ENCODE measurements at regions not wholly inside any gene's neighbourhood (a gene's known extent, or its start where the extent isn't known, plus 50 kb on each side); places are given as distances from the start of the nearest gene placed in this dataset.

GRCh38 chr15:56524915-56525314 is 60.0 kb upstream of the MNS1 start (continued):
- no peak for TF ChIP-seq NFYB (IDR thresholded peaks at IDR 0.05; ENCODE audit: insufficient read depth, low read depth, low read length)

GRCh38 chr15:56523521-56523920 is 58.6 kb upstream of the MNS1 start:
- Histone ChIP-seq H4K20me1 (ENCODE audit: control insufficient read depth, insufficient read depth) (no peaks in the 10 kb centered on the region), H3K27ac (ENCODE audit: control insufficient read depth, insufficient read depth) (no peak overlapping the region), H3K4me1 (ENCODE audit: control insufficient read depth, insufficient read depth, low read length) (no peaks in the 10 kb centered on the region), H3K79me2 (ENCODE audit: control insufficient read depth, insufficient read depth, low read length) (no peaks in the 10 kb centered on the region), H3K4me3 (no peak overlapping the region), H3K9ac (ENCODE audit: control insufficient read depth, insufficient read depth, low read length) (no peak overlapping the region), H3K9me3 (replicated peaks; ENCODE audit: control insufficient read depth, insufficient read depth, low read length) (no peaks in the 10 kb centered on the region), H2AFZ (ENCODE audit: control insufficient read depth, low read depth, low read length) (no peak overlapping the region), H3K36me3 (ENCODE audit: control insufficient read depth in 2 of 2, insufficient read depth in 2 of 2, low read length in 1 of 2) (no peaks in the 10 kb centered on the region), H3K4me2 (ENCODE audit: control insufficient read depth, insufficient read depth) (no peak overlapping the region), H3K27me3 (replicated peaks in 1 of 2; ENCODE audit: control insufficient read depth in 2 of 2, insufficient read depth in 2 of 2, low read length in 1 of 2) (peaks cover 0 to 3% of the 10 kb centered on the region in 2 experiments; a peak in 2 of 4 replicates)
- ChIA-PET CTCF (no interaction called here), POLR2A (no interaction called here), SMC1A (ENCODE audit: uncharacterized antibody, unreplicated experiment) (interaction anchor here (1.0 kb wide), 1 partner anchor 216 kb away, joined by 3 read pairs; no protein-coding TSS in a partner anchor), RAD21 (ENCODE audit: unreplicated experiment) (no interaction called here)
- TF ChIP-seq GABPA (IDR thresholded peaks at IDR 0.05; ENCODE audit: low read depth) (no peak), YBX1 (IDR thresholded peaks at IDR 0.05) (no peak), REST (IDR thresholded peaks at IDR 0.05; ENCODE audit: low read depth, low read length) (no peak), SUPT20H (IDR thresholded peaks at IDR 0.05; ENCODE audit: borderline replicate concordance, control insufficient read depth, low read depth, low read length) (no peak), ZBTB33 (IDR thresholded peaks at IDR 0.05) (no peak), PBX3 (IDR thresholded peaks at IDR 0.05; ENCODE audit: insufficient replicate concordance, low read depth, low read length) (no peak), POLR2AphosphoS2 (IDR thresholded peaks at IDR 0.05; ENCODE audit: low read depth, low read length) (no peak), EP300 (IDR thresholded peaks at IDR 0.05; ENCODE audit: borderline replicate concordance in 1 of 2, control insufficient read depth in 1 of 2, low read depth in 2 of 2, low read length in 2 of 2) (no peak), BCL11A (IDR thresholded peaks at IDR 0.05; ENCODE audit: low read depth, low read length) (no peak), STAT1 (conservative IDR thresholded peaks at IDR 0.05) (no peak), EZH2 (IDR thresholded peaks at IDR 0.05; ENCODE audit: borderline replicate concordance, control insufficient read depth, low read depth, low read length) (no peak), CHD4 (IDR thresholded peaks at IDR 0.05) (no peak), KAT2A (conservative IDR thresholded peaks at IDR 0.05; ENCODE audit: control insufficient read depth, low read depth, low read length) (no peak)
- FAIRE-seq (no peak), DNase-seq (ENCODE audit: low read depth, low spot score) (no peak), ATAC-seq (no peak)
- BruUV-seq (replicated peaks): no TSS peak
- in situ Hi-C loops (cut with MboI): no loop called here
- 28% methylated on average over 2 of the region's 2 CpGs for WGBS (ENCODE audit: insufficient coverage, insufficient replicate concordance, low lambda C conversion rate, missing lambda C conversion rate)
- intact Hi-C loops (cut with micrococcal nuclease; ENCODE audit: unreplicated experiment): no loop called here

All from GM12878 (cell line).